ENCODE measurements at regions not wholly inside any gene's neighbourhood (a gene's known extent, or its start where the extent isn't known, plus 50 kb on each side); places are given as distances from the start of the nearest gene placed in this dataset.
"Not testable (repeated sequence)": the region's sequence is repeated elsewhere in the genome, so short reads cannot be mapped to it uniquely, and the experiment has no call there.

- Histone ChIP-seq H3K27me3 (no peaks in the 10 kb centered on the region), H3K27ac (no peak overlapping the region), H3K4me3 (no peak overlapping the region), H3K36me3 (no peaks in the 10 kb centered on the region), H3K4me1 (no peaks in the 10 kb centered on the region), H3K9me3 (no peaks in the 10 kb centered on the region)
- DNase-seq (ENCODE audit: low spot score) = no peak
- TF ChIP-seq CTCF (IDR thresholded peaks at IDR 0.05) = no peak
These were observed 2138.3 kb upstream of the DEFB115 start for GRCh38 chr20:29119141-29119540.

GRCh38 chr20:29119684-29120083, 2137.8 kb upstream of the DEFB115 start:
- DNase-seq (ENCODE audit: low spot score); H3K27me3 ChIP-seq; H3K4me3 ChIP-seq; H3K36me3 ChIP-seq; H3K4me1 ChIP-seq; H3K9me3 ChIP-seq; H3K27ac ChIP-seq: not testable (repeated sequence)

- not testable (repeated sequence) for H3K4me3 ChIP-seq, H3K4me1 ChIP-seq, H3K36me3 ChIP-seq
These were observed 2137.4 kb upstream of the DEFB115 start for GRCh38 chr20:29120088-29120487.

GRCh38 chr20:29120575-29120974, 2136.9 kb upstream of the DEFB115 start:
- H3K9me3 ChIP-seq, H3K4me3 ChIP-seq, H3K27ac ChIP-seq: not testable (repeated sequence)

More at GRCh38 chr20:29120088-29120487, 2137.4 kb upstream of the DEFB115 start:
- not testable (repeated sequence) for H3K9me3 ChIP-seq; H3K27me3 ChIP-seq; DNase-seq (ENCODE audit: low spot score); H3K27ac ChIP-seq

GRCh38 chr20:29122784-29123183, 2134.7 kb upstream of the DEFB115 start:
- not testable (repeated sequence) for H3K27me3 ChIP-seq; H3K4me1 ChIP-seq; H3K4me3 ChIP-seq; H3K9me3 ChIP-seq; H3K36me3 ChIP-seq; DNase-seq (ENCODE audit: low spot score); H3K27ac ChIP-seq

More at GRCh38 chr20:29120575-29120974, 2136.9 kb upstream of the DEFB115 start:
- H3K36me3 ChIP-seq; H3K4me1 ChIP-seq; H3K27me3 ChIP-seq; DNase-seq (ENCODE audit: low spot score): not testable (repeated sequence)

- Histone ChIP-seq H3K4me1 (no peaks in the 10 kb centered on the region), H3K36me3 (no peaks in the 10 kb centered on the region), H3K27me3 (no peaks in the 10 kb centered on the region), H3K9me3 (no peaks in the 10 kb centered on the region), H3K4me3 (no peak overlapping the region), H3K27ac (no peak overlapping the region)
- DNase-seq (ENCODE audit: low spot score) = no peak
- TF ChIP-seq CTCF (IDR thresholded peaks at IDR 0.05) = no peak
These were observed 2133.6 kb upstream of the DEFB115 start for GRCh38 chr20:29123861-29124260.
